ENCODE measurements at regions not wholly inside any gene's neighbourhood (a gene's known extent, or its start where the extent isn't known, plus 50 kb on each side); places are given as distances from the start of the nearest gene placed in this dataset.
"Not testable (repeated sequence)": the region's sequence is repeated elsewhere in the genome, so short reads cannot be mapped to it uniquely, and the experiment has no call there.

GRCh38 chr2:150214626-150215025, 272.8 kb downstream of the RND3 start:
- intact Hi-C loops (cut with micrococcal nuclease), result no loop called here

- intact Hi-C loops (cut with micrococcal nuclease), result no loop called here
These were observed 274.7 kb downstream of the RND3 start for GRCh38 chr2:150212722-150213171.

- intact Hi-C loops (cut with micrococcal nuclease), result no loop called here
These were observed 276.3 kb downstream of the RND3 start for GRCh38 chr2:150211164-150211631.

- intact Hi-C loops (cut with micrococcal nuclease), result no loop called here
These were observed 277.7 kb downstream of the RND3 start for GRCh38 chr2:150209746-150210145.

- intact Hi-C loops (cut with micrococcal nuclease), result no loop called here
These were observed 278.8 kb downstream of the RND3 start for GRCh38 chr2:150208689-150209088.

- intact Hi-C loops (cut with micrococcal nuclease), result no loop called here
These were observed 279.5 kb downstream of the RND3 start for GRCh38 chr2:150207979-150208378.

GRCh38 chr2:150204451-150204850, 283.0 kb downstream of the RND3 start:
- intact Hi-C loops (cut with micrococcal nuclease), result no loop called here

GRCh38 chr2:150194816-150195215, 292.7 kb downstream of the RND3 start:
- intact Hi-C loops (cut with micrococcal nuclease), result not testable (repeated sequence)

- intact Hi-C loops (cut with micrococcal nuclease), result no loop called here
These were observed 294.8 kb downstream of the RND3 start for GRCh38 chr2:150192701-150193100.

- intact Hi-C loops (cut with micrococcal nuclease), result no loop called here
These were observed 296.1 kb downstream of the RND3 start for GRCh38 chr2:150191349-150191748.

- intact Hi-C loops (cut with micrococcal nuclease), result no loop called here
These were observed 296.9 kb downstream of the RND3 start for GRCh38 chr2:150190546-150190945.

- intact Hi-C loops (cut with micrococcal nuclease), result no loop called here
These were observed 298.7 kb downstream of the RND3 start for GRCh38 chr2:150188800-150189199.

- intact Hi-C loops (cut with micrococcal nuclease), result no loop called here
These were observed 299.3 kb downstream of the RND3 start for GRCh38 chr2:150188177-150188576.

GRCh38 chr2:150182566-150183235, 304.8 kb downstream of the RND3 start:
- intact Hi-C loops (cut with micrococcal nuclease), result no loop called here

GRCh38 chr2:150178591-150178990, 308.9 kb downstream of the RND3 start:
- intact Hi-C loops (cut with micrococcal nuclease), result no loop called here

- intact Hi-C loops (cut with micrococcal nuclease), result no loop called here
These were observed 312.5 kb downstream of the RND3 start for GRCh38 chr2:150174971-150175421.

GRCh38 chr2:150174056-150174805, 313.2 kb downstream of the RND3 start:
- intact Hi-C loops (cut with micrococcal nuclease), result no loop called here

GRCh38 chr2:150171065-150171548, 316.4 kb downstream of the RND3 start:
- intact Hi-C loops (cut with micrococcal nuclease), result no loop called here

- intact Hi-C loops (cut with micrococcal nuclease), result no loop called here
These were observed 318.2 kb downstream of the RND3 start for GRCh38 chr2:150169237-150169629.

GRCh38 chr2:150168595-150169236, 318.8 kb downstream of the RND3 start:
- intact Hi-C loops (cut with micrococcal nuclease), result no loop called here

GRCh38 chr2:150167711-150168110, 319.8 kb downstream of the RND3 start:
- intact Hi-C loops (cut with micrococcal nuclease), result no loop called here

All from T-helper 1 cell treated with Interleukin-12 subunit alpha and Interleukin-12 subunit beta and Interleukin-4 antibody, amounts not matched to agents 30 ng/mL and 1 ng/mL, for 36 hours (primary cell).